ENCODE measurements at regions not wholly inside any gene's neighbourhood (a gene's known extent, or its start where the extent isn't known, plus 50 kb on each side); places are given as distances from the start of the nearest gene placed in this dataset.
A peak's percentile ranks its signal among the peaks of the same experiment; 100 is the strongest.
"Not testable (repeated sequence)": the region's sequence is repeated elsewhere in the genome, so short reads cannot be mapped to it uniquely, and the experiment has no call there.

GRCh38 chr5:36739751-36740221 lies 133.4 kb downstream of the SLC1A3 start:
- DNase-seq (ENCODE audit: low read depth), result peak; percentile 35

GRCh38 chr5:36740259-36740898 lies 134.0 kb downstream of the SLC1A3 start:
- DNase-seq (ENCODE audit: low read depth), result no peak

DNA sequence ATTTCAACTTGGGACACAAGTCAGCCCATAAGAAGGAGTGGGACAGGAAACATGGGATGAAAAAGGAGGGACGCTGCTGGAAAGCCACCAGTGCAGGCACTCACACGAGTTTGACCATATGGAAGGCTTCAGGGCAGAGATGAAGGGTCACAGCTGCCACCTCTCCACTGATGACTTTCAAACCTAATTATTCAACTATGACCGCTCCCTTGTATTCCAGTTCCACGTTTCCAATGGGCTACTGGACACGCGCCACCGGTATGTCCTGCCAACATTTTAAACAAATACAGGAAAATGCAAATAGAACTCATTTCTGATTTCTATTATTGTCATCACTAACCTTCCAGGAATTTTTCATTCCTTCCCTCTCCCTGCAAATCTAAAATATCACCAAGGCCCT lies 134.7 kb downstream of the SLC1A3 start:
- no peak for DNase-seq (ENCODE audit: low read depth)

DNA sequence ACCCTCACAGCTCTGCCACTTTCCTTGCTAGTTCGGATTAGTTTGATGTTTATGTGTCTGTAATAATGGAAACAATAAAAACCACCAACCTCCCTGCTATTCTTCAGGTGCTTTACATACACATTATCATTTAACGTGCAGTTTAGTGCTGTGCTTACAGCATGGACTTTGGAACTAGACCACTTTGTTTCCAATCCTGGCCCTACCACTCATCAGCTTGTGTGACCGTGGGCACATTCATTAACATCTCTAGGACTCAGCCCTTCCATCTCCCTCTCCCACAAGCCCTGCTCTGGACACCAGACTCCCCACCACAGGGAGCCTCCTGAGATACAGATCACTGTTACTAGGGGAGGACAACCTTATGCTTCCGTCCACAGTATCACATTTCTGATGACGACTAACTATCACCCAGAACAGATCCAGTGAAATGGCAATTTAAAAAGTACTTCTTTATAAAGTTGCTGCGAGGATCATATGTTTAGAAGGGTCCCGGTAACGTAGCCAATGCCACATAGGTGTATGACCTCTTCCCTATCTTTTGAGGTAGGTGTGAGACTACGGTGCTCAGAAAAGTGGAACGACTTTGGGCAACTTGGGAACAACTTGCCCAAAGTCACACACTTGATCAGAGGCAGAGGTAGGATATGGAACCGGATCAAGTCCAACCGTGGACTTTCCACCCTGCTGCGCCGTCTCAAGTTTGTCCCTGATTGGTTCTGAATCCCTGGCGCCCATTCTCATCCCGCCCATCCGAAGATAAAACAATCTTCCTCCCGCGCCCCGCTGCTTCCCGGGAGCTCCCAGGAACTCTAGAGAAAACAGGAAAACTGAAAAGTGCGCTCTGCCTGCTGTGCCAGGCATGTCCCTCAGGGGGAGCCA lies 132.4 kb upstream of the NIPBL start:
- no peak for DNase-seq (ENCODE audit: low read depth)

GRCh38 chr5:36744773-36745589 lies 131.6 kb upstream of the NIPBL start:
- no peak for DNase-seq (ENCODE audit: low read depth)

- DNase-seq (ENCODE audit: low read depth), result not testable (repeated sequence)
Observed at GRCh38 chr5:36747794-36748193, 128.8 kb upstream of the NIPBL start.

DNA sequence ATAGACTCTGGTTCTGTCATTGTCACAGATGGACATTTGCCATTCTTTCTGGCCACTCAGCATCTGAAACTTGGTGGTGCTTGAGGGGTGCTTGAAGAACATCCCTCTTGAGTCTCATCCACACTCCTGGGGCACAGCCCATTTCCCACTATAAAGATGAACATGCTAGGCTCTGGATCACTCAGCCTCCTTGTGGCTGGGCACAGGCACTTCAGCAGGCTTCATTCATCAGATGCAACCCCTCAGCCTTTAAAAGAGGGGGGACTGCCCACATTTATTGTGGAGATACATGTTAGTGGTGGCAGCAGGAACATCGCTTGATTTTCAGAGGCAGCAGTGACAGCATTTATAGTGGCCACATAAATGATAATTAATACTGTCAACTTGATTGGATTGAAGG lies 124.7 kb upstream of the NIPBL start:
- no peak for DNase-seq (ENCODE audit: low read depth)

DNA sequence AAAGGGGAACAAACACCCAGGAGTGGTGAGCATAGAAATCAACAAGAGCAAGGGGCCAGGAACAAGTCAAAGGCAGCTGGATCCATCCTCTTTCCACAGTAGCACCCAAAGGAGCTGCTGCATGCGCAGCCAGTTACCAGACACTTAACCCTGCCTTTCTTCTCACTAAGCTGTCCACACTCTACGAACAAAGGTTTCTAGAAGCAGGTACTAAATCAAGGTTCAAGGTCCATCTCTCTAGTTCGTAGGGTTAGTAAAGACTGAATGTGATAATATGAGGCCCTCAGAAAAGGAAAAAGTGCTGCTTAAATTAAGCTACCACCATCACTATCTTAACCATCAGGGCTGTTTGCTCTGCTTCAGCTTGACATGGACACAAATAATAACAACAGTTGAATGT lies 121.2 kb upstream of the NIPBL start:
- no peak for DNase-seq (ENCODE audit: low read depth)

GRCh38 chr5:36755920-36756488 lies 120.6 kb upstream of the NIPBL start:
- no peak for DNase-seq (ENCODE audit: low read depth)

DNA sequence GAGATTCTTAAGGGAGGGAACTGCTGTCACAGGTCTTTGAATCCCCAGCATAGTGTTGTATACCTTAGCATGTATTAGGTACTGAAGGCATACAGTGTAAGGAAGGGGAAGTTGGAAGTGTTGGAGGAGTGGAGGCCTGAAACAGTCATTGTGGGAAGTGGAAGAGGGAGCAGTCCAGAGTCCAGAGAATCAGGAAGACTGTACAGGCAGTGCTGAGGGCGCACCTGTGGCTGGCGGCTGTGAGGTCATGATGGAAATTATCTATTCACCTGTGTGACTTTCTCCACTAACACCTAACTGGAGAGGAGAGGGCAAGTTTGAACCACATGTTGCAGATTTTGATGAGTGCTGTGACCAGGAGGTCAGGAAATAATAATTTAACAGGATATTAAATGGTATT lies 119.7 kb upstream of the NIPBL start:
- no peak for DNase-seq (ENCODE audit: low read depth)

DNA sequence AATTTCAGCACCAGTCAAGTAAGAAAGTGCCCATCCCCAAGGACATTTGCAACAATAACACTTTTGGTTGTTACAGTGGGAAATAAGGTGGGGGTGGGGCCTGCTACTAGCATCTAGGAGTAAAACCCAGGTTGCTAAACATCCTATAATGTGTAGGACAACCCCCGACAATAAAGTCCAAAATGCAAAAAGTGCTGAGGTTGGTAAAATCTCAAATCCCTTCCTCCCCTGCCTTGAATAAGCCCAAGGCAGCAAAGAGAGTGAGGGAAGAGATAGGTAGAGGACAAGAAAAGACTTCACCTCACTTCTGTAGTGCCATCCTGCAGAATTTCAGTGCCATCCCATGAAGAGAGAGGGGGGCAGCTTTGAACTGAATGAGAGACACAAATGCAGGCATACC lies 117.5 kb upstream of the NIPBL start:
- no peak for DNase-seq (ENCODE audit: low read depth)

DNA sequence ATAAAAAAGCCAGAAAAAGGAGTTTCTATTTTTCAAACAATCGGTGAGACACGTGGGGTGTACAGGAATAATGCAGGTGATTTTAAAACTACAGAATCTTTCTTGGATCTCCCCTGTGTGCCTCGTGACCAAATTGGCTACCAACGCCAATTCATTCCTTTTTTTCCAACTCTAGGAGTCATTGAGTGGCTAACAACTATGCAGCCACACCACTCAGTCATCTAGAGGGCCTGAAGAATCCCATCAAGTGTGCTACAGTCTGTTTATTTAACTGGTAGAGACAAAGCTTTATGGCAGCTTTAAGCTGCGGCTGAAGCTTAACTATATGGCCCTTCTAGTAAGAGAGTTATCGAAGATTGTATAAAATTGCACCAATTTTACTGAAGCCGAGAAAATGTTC lies 113.1 kb upstream of the NIPBL start:
- DNase-seq (ENCODE audit: low read depth), result no peak

DNA sequence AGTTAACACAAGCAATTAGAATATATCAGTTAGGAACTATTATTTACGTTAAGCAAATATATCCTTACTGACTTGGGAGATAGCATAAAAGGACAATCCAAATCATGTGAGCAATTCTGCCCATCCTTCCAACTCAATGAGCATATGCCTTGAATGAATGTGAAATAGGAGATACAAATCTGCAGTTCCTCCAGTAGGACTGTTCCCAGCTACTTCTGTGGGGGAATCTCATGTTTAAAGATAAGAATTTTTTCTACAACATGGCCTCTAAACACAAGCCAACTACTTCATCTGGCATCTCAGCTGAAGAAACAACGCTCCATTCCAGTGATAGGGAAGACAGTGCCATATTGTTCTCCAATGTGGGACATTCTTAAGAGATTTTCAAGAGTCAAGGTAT lies 110.7 kb upstream of the NIPBL start:
- no peak for DNase-seq (ENCODE audit: low read depth)

DNA sequence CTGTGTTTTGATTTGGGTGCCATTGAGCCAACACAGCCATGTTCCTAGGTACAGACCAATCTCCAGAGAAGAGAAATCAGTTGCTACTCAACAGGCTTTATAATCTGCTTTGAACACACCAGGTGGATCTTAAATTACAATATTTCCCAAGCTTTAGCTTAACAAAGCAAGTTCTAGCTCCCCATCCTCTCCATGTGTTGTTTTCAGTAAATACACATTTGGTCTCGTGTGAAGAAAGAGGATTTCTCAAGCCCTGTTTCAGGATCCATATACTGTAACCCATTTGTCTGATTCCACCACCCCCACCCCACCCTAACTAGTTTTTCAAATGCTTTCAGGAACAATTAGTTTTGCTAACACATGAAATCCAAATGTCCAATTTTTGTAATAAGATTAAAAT lies 109.6 kb upstream of the NIPBL start:
- DNase-seq (ENCODE audit: low read depth), result no peak

GRCh38 chr5:36768450-36768849 lies 108.1 kb upstream of the NIPBL start:
- no peak for DNase-seq (ENCODE audit: low read depth)

GRCh38 chr5:36769129-36769770 lies 107.3 kb upstream of the NIPBL start:
- DNase-seq (ENCODE audit: low read depth), result no peak

DNA sequence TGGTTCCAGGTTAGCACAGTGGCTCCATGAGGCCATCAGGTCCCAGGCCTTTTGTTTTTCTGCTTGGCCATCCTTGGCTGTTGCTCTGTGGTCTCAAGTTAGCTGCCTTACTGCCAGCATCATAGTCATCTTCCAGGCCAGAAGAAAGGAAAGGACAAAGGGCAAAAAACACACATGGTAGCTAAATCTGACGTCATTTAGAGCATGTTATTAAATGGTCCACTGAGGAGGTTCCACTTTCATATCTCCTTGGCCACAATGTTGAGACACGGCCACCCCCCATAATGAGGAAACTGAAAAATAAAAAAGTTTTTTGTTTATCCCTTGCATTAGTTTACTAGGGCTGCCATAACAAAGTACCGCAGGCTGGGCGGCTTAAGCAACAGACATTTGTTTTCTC lies 106.4 kb upstream of the NIPBL start:
- DNase-seq (ENCODE audit: low read depth), result no peak

GRCh38 chr5:36772276-36773140 lies 104.1 kb upstream of the NIPBL start:
- no peak for DNase-seq (ENCODE audit: low read depth)

GRCh38 chr5:36777105-36777757 lies 99.3 kb upstream of the NIPBL start:
- no peak for DNase-seq (ENCODE audit: low read depth)

DNA sequence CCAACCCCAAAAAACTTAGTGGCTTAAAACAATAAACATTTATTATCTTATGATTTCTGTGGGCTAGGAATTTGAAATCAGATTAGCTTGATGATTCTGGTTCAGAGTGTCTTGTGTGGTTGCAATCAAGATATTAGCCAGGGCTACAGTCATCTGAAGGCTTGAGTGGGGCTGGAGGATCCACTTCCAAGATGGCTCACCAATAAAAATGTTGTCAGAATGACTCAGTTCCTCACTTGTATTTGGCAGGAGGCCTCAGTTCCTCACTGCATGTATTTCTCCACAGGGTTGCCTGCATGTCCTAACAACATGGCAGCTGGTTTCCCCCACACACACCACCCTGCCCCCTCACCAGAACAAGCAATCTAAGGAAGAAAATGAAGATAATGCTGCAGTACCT lies 98.2 kb upstream of the NIPBL start:
- DNase-seq (ENCODE audit: low read depth), result no peak

Data from stimulated activated CD8-positive, alpha-beta memory T cell treated with anti-CD3 and anti-CD28 coated beads, Interleukin-15, amount 100 ng/mL, for 1 hour (primary cell).